SJSA1 (cell line): ENCODE measurements at regions not wholly inside any gene's neighbourhood (a gene's known extent, or its start where the extent isn't known, plus 50 kb on each side); places are given as distances from the start of the nearest gene placed in this dataset.
"Not testable (repeated sequence)": the region's sequence is repeated elsewhere in the genome, so short reads cannot be mapped to it uniquely, and the experiment has no call there.

Source experiments
- DNase-seq, 2 experiments: peaks; one replicate each; pipeline ENCODE4 v3.0.0-alpha.2; 2015 to 2020; ENCODE audit warnings: low spot score in 2 of 2, low read depth in 1 of 2
- H3K27ac ChIP-seq: fragments of 250-450 bp; sonication (Bioruptor Pico); 2 replicates; pipeline ENCODE4 v1.5.1; 2020; ENCODE audit warnings: mild to moderate bottlenecking, moderate library complexity
- H3K27me3 ChIP-seq: fragments of 250-450 bp; sonication (Bioruptor Pico); replicated peaks from 2 replicates; pipeline ENCODE4 v1.5.1; 2020; ENCODE audit warnings: mild to moderate bottlenecking, moderate library complexity
- H3K36me3 ChIP-seq: fragments of 250-450 bp; sonication (Bioruptor Pico); 2 replicates; pipeline ENCODE4 v1.5.1; 2020; ENCODE audit warnings: mild to moderate bottlenecking
- H3K4me1 ChIP-seq: fragments of 250-450 bp; sonication (Bioruptor Pico); replicated peaks from 2 replicates; pipeline ENCODE4 v1.6.1; 2021; ENCODE audit warnings: mild to moderate bottlenecking
- H3K4me3 ChIP-seq: fragments of 250-450 bp; sonication (Bioruptor Pico); 2 replicates; pipeline ENCODE4 v1.5.1; 2020; ENCODE audit warnings: mild to moderate bottlenecking
- H3K9me3 ChIP-seq: fragments of 250-450 bp; sonication (Bioruptor Pico); replicated peaks from 2 replicates; pipeline ENCODE4 v1.5.1; 2020; ENCODE audit warnings: mild to moderate bottlenecking

DNA sequence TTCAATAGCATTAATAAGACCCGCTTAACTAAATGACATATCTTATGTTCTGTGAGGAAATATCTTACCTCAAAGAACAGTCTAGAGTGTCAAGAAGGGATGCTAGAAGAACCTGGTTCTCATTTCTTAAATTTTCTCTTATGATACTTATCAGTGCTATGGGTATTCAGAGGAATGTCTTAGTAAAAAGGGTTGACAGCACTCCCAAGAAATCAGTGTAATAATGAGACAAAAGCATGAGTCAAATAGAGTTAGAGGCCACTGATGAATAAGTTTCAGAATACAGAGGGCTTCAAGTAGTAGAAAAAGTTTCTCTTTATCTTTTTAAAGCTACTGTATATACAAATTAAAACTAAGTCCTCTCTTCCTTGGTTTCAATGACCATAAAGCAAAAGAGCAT is 242.8 kb downstream of the GJA1 start:
- Histone ChIP-seq H3K36me3 (no peaks in the 10 kb centered on the region), H3K9me3 (no peaks in the 10 kb centered on the region), H3K27ac (no peak overlapping the region), H3K4me1 (peaks cover 4% of the 10 kb centered on the region; the same call in 1 of the 2 replicates), H3K4me3 (no peak overlapping the region), H3K27me3 (no peaks in the 10 kb centered on the region)
- DNase-seq, result no peak

DNA sequence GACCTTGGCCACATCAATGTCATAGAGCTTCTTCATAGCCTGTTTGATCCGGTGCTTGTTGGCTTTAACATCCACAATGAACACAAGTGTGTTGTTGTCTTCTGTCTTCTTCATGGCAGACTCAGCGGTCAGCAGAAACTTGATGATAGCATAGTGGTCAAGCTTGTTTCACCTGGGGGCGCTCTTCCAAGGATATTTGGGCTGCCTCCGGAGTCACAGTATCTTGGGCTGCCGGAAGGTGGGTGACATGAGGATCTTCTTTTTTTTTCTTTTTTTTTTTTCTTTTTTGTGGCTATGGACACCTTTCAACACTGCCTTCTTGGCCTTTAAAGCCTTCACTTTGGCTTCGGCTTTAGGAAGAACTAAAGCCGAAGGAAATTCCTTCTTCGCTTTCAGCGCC is 244.6 kb downstream of the GJA1 start:
- no peak for DNase-seq
- Histone ChIP-seq H3K27ac (no peak overlapping the region), H3K36me3 (no peaks in the 10 kb centered on the region), H3K4me3 (no peak overlapping the region), H3K27me3 (no peaks in the 10 kb centered on the region), H3K4me1 (peaks cover 4% of the 10 kb centered on the region; the same call in 1 of the 2 replicates), H3K9me3 (no peaks in the 10 kb centered on the region)

DNA sequence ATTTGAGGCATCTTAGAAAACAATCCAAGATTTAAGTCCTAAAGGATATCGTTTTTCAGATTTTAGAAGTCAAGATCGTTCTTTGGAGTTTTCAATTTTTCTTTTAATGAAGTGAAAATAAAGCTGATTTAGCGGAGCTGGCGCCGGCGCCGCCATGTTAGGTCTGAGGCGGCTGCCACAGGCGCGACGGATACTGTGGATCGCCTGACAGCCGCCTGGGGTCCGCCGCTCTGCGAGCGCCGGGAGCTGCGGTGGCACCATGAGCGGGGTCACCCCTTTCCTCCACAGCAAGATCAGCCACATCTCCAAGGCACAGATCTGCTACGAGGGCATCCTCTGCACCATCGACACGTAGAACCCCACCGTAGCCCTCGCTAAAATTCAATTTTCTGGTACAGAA is 247.2 kb downstream of the GJA1 start:
- DNase-seq, result no peak
- Histone ChIP-seq H3K27ac (no peak overlapping the region), H3K27me3 (no peaks in the 10 kb centered on the region), H3K4me3 (no peak overlapping the region), H3K9me3 (no peaks in the 10 kb centered on the region), H3K36me3 (no peaks in the 10 kb centered on the region), H3K4me1 (no peaks in the 10 kb centered on the region)

DNA sequence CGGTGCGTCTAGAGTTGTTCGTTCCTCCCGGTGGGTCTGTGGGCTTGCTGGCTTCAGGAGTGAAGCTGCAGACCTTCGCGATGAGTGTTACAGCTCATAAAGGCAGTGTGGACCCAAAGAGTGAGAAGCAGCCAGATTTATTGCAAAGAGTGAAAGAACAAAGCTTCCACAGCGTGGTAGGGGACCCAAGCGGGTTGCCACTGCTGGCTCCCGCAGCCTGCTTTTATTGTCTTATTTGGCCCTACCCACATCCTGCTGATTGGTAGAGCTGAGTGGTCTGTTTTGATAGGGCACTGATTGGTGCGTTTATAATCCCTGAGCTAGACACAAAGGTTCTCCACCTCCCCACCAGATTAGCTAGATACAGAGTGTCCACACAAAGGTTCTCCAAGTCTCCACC is 250.4 kb downstream of the GJA1 start:
- not testable (repeated sequence) for DNase-seq, H3K27me3 ChIP-seq, H3K4me3 ChIP-seq, H3K9me3 ChIP-seq, H3K36me3 ChIP-seq, H3K27ac ChIP-seq
- H3K4me1 ChIP-seq, result peaks cover 24% of the 10 kb centered on the region

DNA sequence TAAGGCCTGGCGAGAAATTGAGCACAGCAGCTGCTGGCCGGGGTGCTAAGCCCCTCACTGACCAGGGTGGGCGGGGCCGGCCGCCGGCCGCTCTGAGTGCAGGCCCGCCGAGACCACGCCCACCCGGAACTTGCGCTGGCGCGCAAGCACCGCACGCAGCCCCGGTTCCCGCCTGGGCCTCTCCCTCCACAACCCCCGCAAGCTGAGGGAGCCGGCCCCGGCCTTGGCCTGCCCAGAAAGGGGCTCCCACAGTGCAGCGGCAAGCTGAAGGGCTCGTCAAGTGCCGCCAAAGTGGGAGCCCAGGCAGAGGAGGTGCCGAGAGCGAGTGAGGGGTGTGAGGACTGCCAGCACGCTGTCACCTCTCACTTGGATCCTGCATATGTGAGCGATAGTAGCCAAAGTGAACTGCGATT is 251.2 kb downstream of the GJA1 start:
- DNase-seq, result no peak
- Histone ChIP-seq H3K36me3 (no peaks in the 10 kb centered on the region), H3K27ac (no peak overlapping the region), H3K4me1 (peaks cover 32% of the 10 kb centered on the region), H3K4me3 (no peak overlapping the region), H3K27me3 (no peaks in the 10 kb centered on the region), H3K9me3 (no peaks in the 10 kb centered on the region)

DNA sequence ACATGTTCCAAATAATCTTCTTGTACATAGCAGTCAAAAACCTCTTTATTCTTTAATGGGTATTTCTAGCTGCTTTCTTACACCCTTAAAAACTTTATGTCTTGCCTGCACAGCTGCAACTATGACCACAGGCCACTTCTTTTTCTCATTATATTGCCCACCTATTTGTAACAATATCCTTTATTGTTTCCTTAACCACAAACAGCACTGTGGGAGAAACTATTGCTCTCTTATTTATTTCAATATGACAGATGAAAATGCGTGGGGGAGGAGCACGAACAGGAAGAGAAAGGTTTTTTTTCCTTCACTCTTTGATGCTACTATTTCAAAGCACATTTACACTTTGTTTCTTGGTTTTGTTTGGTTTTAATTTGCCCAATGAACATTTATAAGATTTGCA is 253.5 kb downstream of the GJA1 start:
- H3K4me1 ChIP-seq, result peaks cover 46% of the 10 kb centered on the region

DNA sequence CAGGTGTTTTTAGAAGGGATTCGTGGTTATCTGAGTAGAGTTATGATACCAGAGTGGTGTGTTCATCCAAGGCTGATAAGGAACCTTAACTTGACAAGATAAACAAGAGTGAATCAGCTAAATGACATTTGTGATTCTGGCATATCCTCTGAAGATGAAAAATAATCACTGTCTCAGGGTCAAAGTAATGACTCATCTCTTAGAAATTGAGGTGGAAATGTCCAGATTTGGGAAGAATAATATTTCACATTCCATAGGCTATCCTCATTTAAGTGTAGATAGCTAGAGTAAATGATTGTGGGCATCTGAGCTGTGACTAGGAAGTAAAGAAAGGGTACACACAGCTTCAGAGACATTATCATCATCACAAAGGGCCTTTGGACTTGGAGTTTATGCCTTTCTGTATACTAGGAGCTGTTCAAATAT is 255.7 kb downstream of the GJA1 start:
- Histone ChIP-seq H3K4me3 (no peak overlapping the region), H3K27ac (peak overlapping the region; percentile 57), H3K27me3 (no peaks in the 10 kb centered on the region), H3K9me3 (no peaks in the 10 kb centered on the region), H3K4me1 (peaks cover 68% of the 10 kb centered on the region), H3K36me3 (no peaks in the 10 kb centered on the region)
- peak in 1 of 2 experiments; percentile 84 for DNase-seq

More for the DNA sequence above, 253.5 kb downstream of the GJA1 start:
- no peaks in the 10 kb centered on the region for H3K9me3 ChIP-seq
- no peaks in the 10 kb centered on the region for H3K27me3 ChIP-seq
- H3K27ac ChIP-seq, result no peak overlapping the region
- H3K4me3 ChIP-seq, result no peak overlapping the region
- DNase-seq, result peak in 1 of 2 experiments; percentile 19
- H3K36me3 ChIP-seq, result no peaks in the 10 kb centered on the region

DNA sequence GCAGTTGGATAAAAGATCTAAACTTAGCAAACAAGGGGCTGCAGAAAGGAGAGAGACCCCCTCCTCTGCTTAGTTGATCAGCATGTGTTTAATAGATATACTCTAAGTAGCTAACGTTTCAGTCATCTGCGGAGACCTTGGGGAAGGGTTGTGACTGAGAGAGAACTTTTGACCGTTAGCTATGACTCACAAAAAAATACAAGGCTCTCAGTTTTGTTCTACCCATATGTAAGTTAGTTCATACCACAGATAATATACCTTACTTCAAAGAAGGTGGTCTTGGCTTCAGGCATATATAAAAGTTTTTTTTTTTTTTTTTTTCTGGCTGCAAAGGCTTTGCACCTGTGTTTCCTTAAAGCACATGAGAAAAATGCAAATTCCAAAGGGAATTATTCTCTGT is 258.9 kb downstream of the GJA1 start:
- DNase-seq, result peak in 1 of 2 experiments; percentile 71
- Histone ChIP-seq H3K36me3 (no peaks in the 10 kb centered on the region), H3K27ac (peak overlapping the region; percentile 76), H3K9me3 (no peaks in the 10 kb centered on the region), H3K4me1 (peaks cover 67% of the 10 kb centered on the region), H3K27me3 (no peaks in the 10 kb centered on the region), H3K4me3 (no peak overlapping the region)

DNA sequence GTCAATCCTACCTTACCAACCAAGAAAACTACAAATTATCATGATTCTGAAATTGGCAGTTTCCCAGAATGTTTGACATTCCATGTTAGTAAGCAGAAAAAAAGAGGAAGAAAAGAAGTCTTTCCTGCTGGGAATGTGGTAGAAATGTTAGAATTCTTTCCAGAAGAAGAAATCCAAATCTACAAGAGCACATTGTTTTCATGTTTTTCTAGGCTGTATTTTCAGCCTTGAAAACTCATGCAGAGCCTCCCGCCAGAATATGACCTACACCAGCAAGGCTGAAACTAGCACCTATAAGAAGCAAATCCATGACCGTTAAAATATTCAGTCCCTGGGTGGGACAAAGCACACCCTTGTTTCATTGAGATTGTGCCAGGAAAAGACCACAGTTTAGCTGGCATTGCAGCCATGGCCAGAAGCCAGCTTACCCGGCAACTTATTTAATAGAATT is 259.4 kb downstream of the GJA1 start:
- no peaks in the 10 kb centered on the region for H3K27me3 ChIP-seq
- H3K36me3 ChIP-seq, result no peaks in the 10 kb centered on the region
- H3K4me1 ChIP-seq, result peaks cover 66% of the 10 kb centered on the region
- DNase-seq, result peak in 1 of 2 experiments; percentile 81
- no peaks in the 10 kb centered on the region for H3K9me3 ChIP-seq
- H3K27ac ChIP-seq, result peak overlapping the region; percentile 76
- H3K4me3 ChIP-seq, result no peak overlapping the region

DNA sequence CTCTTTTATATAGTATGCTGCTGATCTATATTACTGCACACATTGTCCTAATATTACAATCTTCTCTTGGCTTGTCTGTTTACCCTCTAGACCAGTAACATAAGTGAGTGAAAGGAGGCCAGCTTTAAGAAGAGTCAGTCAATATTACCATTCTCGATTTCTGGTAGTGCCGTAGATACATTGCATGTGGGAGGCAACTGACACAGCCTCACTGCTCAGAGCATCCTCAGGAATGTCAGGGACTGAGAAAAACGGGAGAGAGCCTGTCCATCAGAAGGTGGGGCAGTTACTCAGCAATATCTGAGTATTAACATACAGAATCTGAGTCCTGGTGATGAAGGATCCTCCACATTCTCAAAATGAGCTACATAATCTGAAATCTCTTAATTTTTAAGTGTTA is 259.9 kb downstream of the GJA1 start:
- no peaks in the 10 kb centered on the region for H3K27me3 ChIP-seq
- peak overlapping the region; percentile 76 for H3K27ac ChIP-seq
- no peaks in the 10 kb centered on the region for H3K9me3 ChIP-seq
- H3K36me3 ChIP-seq, result no peaks in the 10 kb centered on the region
- no peak for DNase-seq
- peaks cover 63% of the 10 kb centered on the region for H3K4me1 ChIP-seq
- no peak overlapping the region for H3K4me3 ChIP-seq

DNA sequence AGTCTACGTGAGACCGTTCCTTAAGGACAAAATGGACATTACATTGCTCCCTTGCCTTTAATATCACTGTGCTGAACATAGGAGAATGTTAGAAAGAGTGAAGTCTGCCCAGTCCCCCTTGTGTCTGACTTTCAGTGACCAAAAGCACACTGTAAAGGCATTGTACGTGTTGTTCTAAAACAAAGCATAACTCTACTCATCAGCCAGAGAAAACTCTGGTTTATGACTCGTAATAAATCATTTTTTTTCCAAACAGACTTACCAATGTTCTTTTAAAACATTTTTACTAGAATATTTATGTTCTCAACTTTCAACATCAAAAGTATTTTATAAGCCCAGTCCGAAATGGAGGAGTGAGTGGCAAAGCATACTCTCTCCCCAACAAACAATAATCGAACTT is 262.5 kb downstream of the GJA1 start:
- H3K4me3 ChIP-seq, result no peak overlapping the region
- DNase-seq, result no peak
- H3K27me3 ChIP-seq, result no peaks in the 10 kb centered on the region
- no peaks in the 10 kb centered on the region for H3K36me3 ChIP-seq
- H3K9me3 ChIP-seq, result no peaks in the 10 kb centered on the region
- peaks cover 44% of the 10 kb centered on the region for H3K4me1 ChIP-seq
- no peak overlapping the region for H3K27ac ChIP-seq

DNA sequence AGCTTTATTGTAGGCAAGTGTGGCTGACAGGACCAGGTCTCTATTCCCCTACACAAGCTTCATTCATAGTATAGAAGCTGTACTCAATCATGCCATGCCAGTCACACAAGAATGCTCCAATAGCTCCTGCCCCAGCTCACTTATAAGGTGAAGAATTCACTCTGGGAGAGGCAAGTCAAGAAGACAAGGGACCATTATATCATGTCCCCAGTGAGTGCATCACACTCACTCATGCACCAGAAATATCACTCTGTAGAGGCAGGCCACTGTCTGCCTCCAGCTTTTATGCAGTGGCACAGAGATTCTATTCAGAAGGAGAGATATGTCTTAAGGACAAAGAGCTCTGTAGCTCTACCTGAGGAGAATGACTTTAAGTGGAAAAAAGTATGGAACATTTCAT is 263.2 kb downstream of the GJA1 start:
- H3K36me3 ChIP-seq, result no peaks in the 10 kb centered on the region
- no peak overlapping the region for H3K27ac ChIP-seq
- DNase-seq, result no peak
- no peak overlapping the region for H3K4me3 ChIP-seq
- H3K27me3 ChIP-seq, result no peaks in the 10 kb centered on the region
- peaks cover 41% of the 10 kb centered on the region for H3K4me1 ChIP-seq
- no peaks in the 10 kb centered on the region for H3K9me3 ChIP-seq

DNA sequence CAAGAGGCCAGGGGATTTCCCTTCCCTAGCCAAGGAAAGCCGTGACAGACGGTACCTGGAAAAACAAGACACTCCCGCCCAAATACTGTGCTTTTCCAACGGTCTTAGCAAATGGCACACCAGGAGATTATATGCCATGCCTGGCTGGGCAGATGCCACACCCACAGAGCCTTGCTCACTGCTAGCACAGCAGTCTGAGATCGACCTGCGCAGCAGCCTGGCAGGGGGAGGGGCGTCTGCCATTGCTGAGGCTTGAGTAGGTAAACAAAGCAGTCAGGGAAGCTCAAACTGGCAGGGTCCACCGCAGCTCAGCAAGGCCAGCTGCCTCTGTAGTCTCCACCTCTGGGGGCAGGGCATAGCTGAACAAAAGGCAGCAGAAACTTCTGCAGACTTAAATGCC is 267.7 kb downstream of the GJA1 start:
- H3K27ac ChIP-seq, H3K36me3 ChIP-seq, H3K4me3 ChIP-seq, DNase-seq, H3K9me3 ChIP-seq, H3K27me3 ChIP-seq: not testable (repeated sequence)
- peaks cover 13% of the 10 kb centered on the region for H3K4me1 ChIP-seq

DNA sequence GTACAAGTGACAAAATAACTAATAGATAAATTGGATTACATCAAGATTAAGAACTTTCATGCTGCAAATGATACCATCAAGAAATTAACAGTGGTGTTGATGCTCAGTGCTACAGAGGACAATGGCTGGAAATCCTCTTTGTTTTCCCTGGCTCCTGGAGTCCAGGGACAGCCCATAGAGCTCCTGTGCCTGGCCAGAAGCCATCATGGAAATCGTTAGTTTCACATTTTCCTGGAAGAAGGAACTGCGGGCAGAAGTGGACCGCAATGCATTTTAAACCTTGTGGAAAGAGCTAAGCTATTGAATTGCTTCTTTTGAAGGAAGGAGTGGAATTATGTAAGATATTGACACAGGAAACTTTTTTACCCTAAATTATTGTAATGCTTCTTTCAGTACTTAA is 276.0 kb downstream of the GJA1 start:
- Histone ChIP-seq H3K27me3 (no peaks in the 10 kb centered on the region), H3K4me3 (no peak overlapping the region), H3K27ac (no peak overlapping the region), H3K36me3 (no peaks in the 10 kb centered on the region), H3K4me1 (no peaks in the 10 kb centered on the region), H3K9me3 (no peaks in the 10 kb centered on the region)
- DNase-seq, result no peak

DNA sequence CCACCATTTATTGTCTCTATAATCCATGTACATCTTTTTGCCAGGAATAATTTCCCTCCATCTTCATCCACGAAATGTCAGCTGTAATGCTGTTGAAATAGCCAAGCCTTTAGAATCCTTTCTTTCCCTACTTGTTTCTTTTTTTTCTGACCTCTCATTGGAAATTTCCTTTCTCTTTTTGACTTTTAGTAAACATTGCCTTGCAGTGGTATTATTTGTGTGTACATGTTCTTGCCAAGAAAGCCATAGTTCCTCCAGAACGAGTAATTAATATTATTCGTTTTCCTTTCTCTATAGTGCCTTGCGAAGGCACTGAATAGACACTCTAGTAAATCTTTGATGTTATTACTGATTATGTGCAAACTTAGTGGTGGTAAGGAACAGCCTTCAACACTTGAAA is 282.2 kb downstream of the GJA1 start:
- H3K27me3 ChIP-seq, result no peaks in the 10 kb centered on the region
- H3K36me3 ChIP-seq, result no peaks in the 10 kb centered on the region
- H3K4me1 ChIP-seq, result no peaks in the 10 kb centered on the region
- no peaks in the 10 kb centered on the region for H3K9me3 ChIP-seq
- no peak overlapping the region for H3K27ac ChIP-seq
- no peak overlapping the region for H3K4me3 ChIP-seq
- no peak for DNase-seq
